ENCODE measurements at regions not wholly inside any gene's neighbourhood (a gene's known extent, or its start where the extent isn't known, plus 50 kb on each side); places are given as distances from the start of the nearest gene placed in this dataset.

DNA sequence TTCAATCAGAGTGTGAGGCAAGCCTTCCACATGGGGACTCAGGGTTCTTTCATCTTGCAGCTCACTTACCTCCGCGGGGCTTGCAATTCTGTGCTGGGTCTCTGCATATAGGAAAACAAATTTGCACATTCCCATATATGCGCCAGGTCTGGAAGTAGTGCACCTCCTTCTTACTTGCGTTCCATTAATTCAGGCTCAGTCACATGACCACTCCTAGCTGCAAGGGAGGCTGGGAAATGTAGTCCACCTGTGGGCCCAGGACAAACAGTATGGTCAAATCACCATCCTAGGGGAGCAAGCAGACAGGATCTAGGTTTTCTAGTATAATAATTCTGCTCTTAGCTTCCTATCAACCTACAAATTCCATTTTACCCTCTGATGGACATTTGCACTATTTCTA lies 160.4 kb downstream of the AACS start:
- no peak for TF ChIP-seq CTCF (IDR thresholded peaks at IDR 0.05)
- Histone ChIP-seq H3K36me3 (ENCODE audit: control insufficient read depth, insufficient read depth, low read length) (no peaks in the 10 kb centered on the region), H3K9me3 (ENCODE audit: control insufficient read depth, insufficient read depth, low read length) (no peaks in the 10 kb centered on the region), H3K4me3 (ENCODE audit: low read length) (no peak overlapping the region), H3K27ac (ENCODE audit: low read length) (no peak overlapping the region), H3K4me1 (ENCODE audit: control insufficient read depth, insufficient read depth, low read length) (no peaks in the 10 kb centered on the region), H3K27me3 (ENCODE audit: control insufficient read depth, insufficient read depth, low read length) (no peaks in the 10 kb centered on the region)
- peaks cover 6 to 19% of the 10 kb centered on the region in 2 donors for H3K27me3 Mint-ChIP-seq (ENCODE audit: low read depth in 2 of 2)
- no peaks in the 10 kb centered on the region for H3K4me1 Mint-ChIP-seq
- H3K9me3 Mint-ChIP-seq, result no peaks in the 10 kb centered on the region
- ATAC-seq, result no peak
- no peak overlapping the region for H3K4me3 Mint-ChIP-seq
- WGBS (ENCODE audit: insufficient coverage), result 96% methylated on average over 4 of the region's 4 CpGs
- H3K36me3 Mint-ChIP-seq, result no peaks in the 10 kb centered on the region
- intact Hi-C loops (cut with micrococcal nuclease), result no loop called here
- no peak for DNase-seq
- no peak overlapping the region for H3K27ac Mint-ChIP-seq

DNA sequence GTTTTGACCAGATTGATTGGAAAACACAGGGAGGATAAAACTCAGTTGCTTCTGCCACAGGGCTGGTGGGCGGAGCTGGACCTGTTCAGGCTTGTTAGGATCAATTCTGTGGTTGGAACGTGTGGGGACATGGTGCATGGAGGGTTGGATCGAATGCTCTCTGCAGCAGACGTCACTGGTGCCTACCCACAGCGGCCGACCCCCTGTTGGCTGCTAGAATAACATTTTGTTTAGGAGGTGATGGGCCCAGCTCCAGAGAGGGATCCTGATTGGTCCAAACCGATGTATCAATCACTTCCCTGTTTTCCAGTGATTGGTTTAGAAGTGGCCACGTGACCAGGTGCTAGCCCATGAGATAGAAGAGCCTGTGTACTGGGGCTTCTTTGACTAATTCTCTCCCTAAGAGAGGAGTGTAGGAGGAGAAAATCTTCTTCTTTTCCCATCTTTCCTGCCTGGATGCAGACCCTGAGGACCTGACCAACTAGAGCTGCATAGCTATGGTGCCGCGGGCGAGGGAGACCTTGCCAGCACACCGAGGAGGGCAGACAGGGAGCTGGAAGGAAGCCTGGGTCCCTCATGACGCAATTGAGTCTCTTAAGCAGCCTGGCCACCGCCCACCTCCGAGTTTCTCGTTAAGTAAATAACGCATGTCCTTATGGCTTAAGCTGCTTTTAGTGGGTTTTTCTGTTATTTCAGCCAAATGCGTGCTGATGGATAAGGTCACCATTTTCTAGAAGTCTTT lies 163.5 kb downstream of the AACS start:
- no peak overlapping the region for H3K27ac ChIP-seq (ENCODE audit: low read length)
- DNase-seq (no peak), ATAC-seq (no peak)
- H3K27me3 ChIP-seq (ENCODE audit: control insufficient read depth, insufficient read depth, low read length), result no peaks in the 10 kb centered on the region
- intact Hi-C loops (cut with micrococcal nuclease), result no loop called here
- H3K27me3 Mint-ChIP-seq (ENCODE audit: low read depth in 2 of 2), result peaks cover 0 to 16% of the 10 kb centered on the region in 2 donors
- no peaks in the 10 kb centered on the region for H3K36me3 Mint-ChIP-seq
- no peaks in the 10 kb centered on the region for H3K9me3 Mint-ChIP-seq
- 80% methylated on average over 18 of the region's 18 CpGs for WGBS (ENCODE audit: insufficient coverage)
- TF ChIP-seq CTCF (IDR thresholded peaks at IDR 0.05), result no peak
- no peaks in the 10 kb centered on the region for H3K9me3 ChIP-seq (ENCODE audit: control insufficient read depth, insufficient read depth, low read length)
- no peak overlapping the region for H3K27ac Mint-ChIP-seq
- no peaks in the 10 kb centered on the region for H3K4me1 Mint-ChIP-seq
- no peak overlapping the region for H3K4me3 ChIP-seq (ENCODE audit: low read length)
- H3K4me3 Mint-ChIP-seq, result no peak overlapping the region
- no peaks in the 10 kb centered on the region for H3K4me1 ChIP-seq (ENCODE audit: control insufficient read depth, insufficient read depth, low read length)
- H3K36me3 ChIP-seq (ENCODE audit: control insufficient read depth, insufficient read depth, low read length), result no peaks in the 10 kb centered on the region

DNA sequence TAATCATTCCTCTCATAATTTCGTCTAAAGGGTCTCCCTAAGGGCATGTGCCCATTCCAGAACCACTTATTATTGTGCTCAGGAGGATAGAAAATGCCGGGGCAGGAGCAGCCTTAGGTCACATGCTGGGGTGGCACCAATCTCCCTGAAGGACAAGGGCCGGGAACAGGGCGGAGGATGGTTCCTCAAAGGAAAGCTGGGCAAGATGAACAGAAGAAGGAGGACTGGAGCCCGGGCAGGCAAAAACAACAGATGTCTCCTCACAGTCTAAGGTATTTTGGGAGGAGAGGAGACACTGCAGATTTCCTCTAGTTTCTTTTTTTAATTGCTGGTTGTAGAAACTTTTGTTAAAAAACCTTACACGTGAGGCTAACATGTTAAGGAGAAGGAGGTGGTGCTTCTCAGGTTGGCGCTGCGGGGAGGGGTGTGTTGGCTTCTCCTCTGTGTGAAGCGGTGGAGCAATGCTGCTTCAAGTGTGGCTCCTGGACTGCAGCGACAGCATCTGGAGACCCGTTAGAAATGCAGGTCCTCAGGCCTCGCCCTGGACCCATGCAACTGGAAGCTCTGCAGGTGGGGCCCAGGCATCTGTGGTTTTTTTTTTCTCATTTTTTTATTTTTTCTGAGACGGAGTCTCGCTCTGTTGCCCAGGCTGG lies 164.8 kb downstream of the AACS start:
- H3K36me3 ChIP-seq (ENCODE audit: control insufficient read depth, insufficient read depth, low read length), result no peaks in the 10 kb centered on the region
- no peaks in the 10 kb centered on the region for H3K9me3 ChIP-seq (ENCODE audit: control insufficient read depth, insufficient read depth, low read length)
- H3K4me3 Mint-ChIP-seq, result no peak overlapping the region
- no peaks in the 10 kb centered on the region for H3K36me3 Mint-ChIP-seq
- no peak overlapping the region for H3K27ac ChIP-seq (ENCODE audit: low read length)
- TF ChIP-seq CTCF (IDR thresholded peaks at IDR 0.05), result no peak
- H3K27me3 ChIP-seq (ENCODE audit: control insufficient read depth, insufficient read depth, low read length), result no peaks in the 10 kb centered on the region
- no peak overlapping the region for H3K4me3 ChIP-seq (ENCODE audit: low read length)
- no peak overlapping the region for H3K27ac Mint-ChIP-seq
- DNase-seq (no peak), ATAC-seq (no peak)
- H3K27me3 Mint-ChIP-seq (ENCODE audit: low read depth in 2 of 2), result peaks cover 0 to 13% of the 10 kb centered on the region in 2 donors
- 87% methylated on average over 14 of the region's 14 CpGs for WGBS (ENCODE audit: insufficient coverage)
- no peaks in the 10 kb centered on the region for H3K4me1 ChIP-seq (ENCODE audit: control insufficient read depth, insufficient read depth, low read length)
- no peaks in the 10 kb centered on the region for H3K4me1 Mint-ChIP-seq
- no peaks in the 10 kb centered on the region for H3K9me3 Mint-ChIP-seq
- intact Hi-C loops (cut with micrococcal nuclease), result no loop called here

All from natural killer cell (primary cell).